Liver (tissue), 8 donors: ENCODE measurements at regions not wholly inside any gene's neighbourhood (a gene's known extent, or its start where the extent isn't known, plus 50 kb on each side); places are given as distances from the start of the nearest gene placed in this dataset.

Source experiments
- DNase-seq: peaks from one replicate; pipeline ENCODE4 v3.0.0-alpha.2; 2017; ENCODE audit warnings: low spot score
- H3K27ac ChIP-seq, 2 donors: one replicate each; pipeline ENCODE4 v1.7.0; 2013; ENCODE audit warnings: inconsistent platforms in 2 of 2, low read length in 2 of 2, control low read depth in 1 of 2, low read depth in 1 of 2, mild to moderate bottlenecking in 1 of 2
- H3K27me3 ChIP-seq, 4 donors: one replicate each; pipeline versions ENCODE4 v1.6.1 to v1.7.0; 2013; ENCODE audit warnings: low read length in 3 of 4, inconsistent platforms in 1 of 4, mild to moderate bottlenecking in 1 of 4, moderate library complexity in 1 of 4; ENCODE audit not compliant: control insufficient read depth in 4 of 4, insufficient read depth in 4 of 4
- H3K36me3 ChIP-seq, 4 donors: one replicate each; pipeline versions ENCODE4 v1.6.1 to v1.7.0; 2013; ENCODE audit warnings: low read length in 3 of 4, mild to moderate bottlenecking in 3 of 4, low read depth in 1 of 4, moderate library complexity in 1 of 4; ENCODE audit not compliant: control insufficient read depth in 4 of 4, insufficient read depth in 3 of 4
- H3K4me1 ChIP-seq, 4 donors: one replicate each; pipeline versions ENCODE4 v1.6.1 to v1.7.0; 2013; ENCODE audit warnings: low read length in 3 of 4, mild to moderate bottlenecking in 3 of 4, moderate library complexity in 1 of 4; ENCODE audit not compliant: control insufficient read depth in 4 of 4, insufficient read depth in 4 of 4
- H3K4me3 ChIP-seq, 3 donors: one replicate each; pipeline versions ENCODE4 v1.6.1 to v1.7.0; 2013; ENCODE audit warnings: low read length in 3 of 3, control low read depth in 1 of 3, low read depth in 1 of 3, mild to moderate bottlenecking in 1 of 3
- H3K9ac ChIP-seq, 2 donors: one replicate each; pipeline ENCODE4 v1.7.0; 2013; ENCODE audit warnings: low read length in 2 of 2, mild to moderate bottlenecking in 2 of 2, moderate library complexity in 2 of 2, control low read depth in 1 of 2, low read depth in 1 of 2
- H3K9me3 ChIP-seq, 4 donors: one replicate each; pipeline versions ENCODE4 v1.6.1 to v1.7.0; 2013; ENCODE audit warnings: low read length in 3 of 4; ENCODE audit not compliant: control insufficient read depth in 4 of 4
- ATF3 ChIP-seq: IDR thresholded peaks from 2 replicates; pipeline ENCODE4 v1.6.1; 2016; ENCODE audit warnings: antibody characterized with exemption
- CTCF ChIP-seq: fragments of 150-350 bp; IDR thresholded peaks from 2 replicates; pipeline ENCODE4 v1.5.1; 2017; ENCODE audit warnings: improper control_type of control experiment, low read depth, low read length; ENCODE audit not compliant: missing input control
- EGR1 ChIP-seq, 2 donors: IDR thresholded peaks; 2 replicates each; pipeline ENCODE4 v1.6.1; 2016 to 2018; ENCODE audit warnings: antibody characterized with exemption in 2 of 2, low read depth in 2 of 2
- FOXA1 ChIP-seq: IDR thresholded peaks from 2 replicates; pipeline ENCODE4 v1.6.1; 2016; ENCODE audit warnings: antibody characterized with exemption
- FOXA2 ChIP-seq: IDR thresholded peaks from 2 replicates; pipeline ENCODE4 v1.6.1; 2016; ENCODE audit warnings: antibody characterized with exemption
- GABPA ChIP-seq, 2 donors: IDR thresholded peaks in 1 of 2; conservative IDR thresholded peaks in 1 of 2; 2 replicates each; pipeline ENCODE4 v1.6.1; 2016; ENCODE audit warnings: antibody characterized with exemption in 2 of 2, mild to moderate bottlenecking in 1 of 2, moderate library complexity in 1 of 2
- HNF4G ChIP-seq: IDR thresholded peaks from 2 replicates; pipeline ENCODE4 v1.6.1; 2016; ENCODE audit warnings: antibody characterized with exemption
- JUND ChIP-seq, 2 donors: IDR thresholded peaks; 2 replicates each; pipeline ENCODE4 v1.6.1; 2016; ENCODE audit warnings: antibody characterized with exemption in 2 of 2
- MAX ChIP-seq: IDR thresholded peaks from 2 replicates; pipeline ENCODE4 v1.6.1; 2016; ENCODE audit warnings: antibody characterized with exemption
- NR2F2 ChIP-seq: IDR thresholded peaks from 2 replicates; pipeline ENCODE4 v1.6.1; 2016; ENCODE audit warnings: antibody characterized with exemption
- RAD21 ChIP-seq, 2 donors: IDR thresholded peaks; 2 replicates each; pipeline ENCODE4 v1.6.1; 2016; ENCODE audit warnings: antibody characterized with exemption in 2 of 2, mild to moderate bottlenecking in 2 of 2
- REST ChIP-seq: IDR thresholded peaks from 2 replicates; pipeline ENCODE4 v1.6.1; 2016; ENCODE audit warnings: antibody characterized with exemption, mild to moderate bottlenecking
- RXRA ChIP-seq, 2 donors: IDR thresholded peaks; 2 replicates each; pipeline ENCODE4 v1.6.1; 2017 to 2018; ENCODE audit warnings: antibody characterized with exemption in 2 of 2, mild to moderate bottlenecking in 1 of 2
- SP1 ChIP-seq: IDR thresholded peaks from 2 replicates; pipeline ENCODE4 v1.6.1; 2018; ENCODE audit warnings: antibody characterized with exemption, mild to moderate bottlenecking
- TAF1 ChIP-seq: conservative IDR thresholded peaks from 2 replicates; pipeline ENCODE4 v1.6.1; 2016; ENCODE audit warnings: antibody characterized with exemption, mild to moderate bottlenecking
- ZBTB33 ChIP-seq: IDR thresholded peaks from 2 replicates; pipeline ENCODE4 v1.6.1; 2016; ENCODE audit warnings: antibody characterized with exemption
- WGBS: extraction: QIAGEN DNeasy Blood & Tissue Kit; methylation state at CpG from one replicate; pipeline ENCODE4 v1.1.7; 2013; 5-methylcytosine and 5-hydroxymethylcytosine counted together
- donor health status: healthy.
- donor health status: healthy.
- donor health status: healthy.
- donor health status: healthy.
- donor health status: healthy.

GRCh38 chr11:127066401-127067090, 66.0 kb upstream of the KIRREL3 start (continued):
- no peak for TF ChIP-seq ZBTB33
- TF ChIP-seq NR2F2, result no peak

- Histone ChIP-seq H3K36me3 (no peaks in the 10 kb centered on the region), H3K27ac (no peak overlapping the region), H3K9me3 (no peaks in the 10 kb centered on the region), H3K4me3 (no peak overlapping the region), H3K4me1 (peaks cover 0 to 2% (median 0%) of the 10 kb centered on the region in 4 donors), H3K9ac (no peak overlapping the region), H3K27me3 (no peaks in the 10 kb centered on the region)
- no peak for DNase-seq
- no peak for TF ChIP-seq TAF1
- no peak for TF ChIP-seq MAX
- TF ChIP-seq FOXA2, result no peak
- no peak for TF ChIP-seq EGR1 (IDR thresholded peaks at IDR 0.05; ENCODE audit: low read depth in 2 of 2)
- no peak for TF ChIP-seq CTCF
- TF ChIP-seq ATF3, result no peak
- TF ChIP-seq JUND (IDR thresholded peaks at IDR 0.05), result no peak
- no peak for TF ChIP-seq GABPA (IDR thresholded peaks at IDR 0.05 in 1 of 2, conservative IDR thresholded peaks at IDR 0.05 in 1 of 2)
- TF ChIP-seq REST, result no peak
- TF ChIP-seq HNF4G, result no peak
- TF ChIP-seq SP1, result no peak
- no peak for TF ChIP-seq FOXA1
- TF ChIP-seq RAD21 (IDR thresholded peaks at IDR 0.05), result no peak
- TF ChIP-seq RXRA (IDR thresholded peaks at IDR 0.05), result no peak
- 64% methylated on average over 3 of the region's 3 CpGs for WGBS
Measured at GRCh38 chr11:127063241-127063640, 62.7 kb upstream of the KIRREL3 start.
